Upper lobe of right lung (tissue), 1 donor: ENCODE measurements at regions not wholly inside any gene's neighbourhood (a gene's known extent, or its start where the extent isn't known, plus 50 kb on each side); places are given as distances from the start of the nearest gene placed in this dataset.
"Not testable (repeated sequence)": the region's sequence is repeated elsewhere in the genome, so short reads cannot be mapped to it uniquely, and the experiment has no call there.

Experiments
- ATAC-seq: fragments of 200-7000 bp; cut with Tn5 transposase; one replicate; pipeline ENCODE4 v1.9.1; 2020; ENCODE audit warnings: mild to moderate bottlenecking, moderate library complexity
- DNase-seq: peaks from one replicate; pipeline ENCODE4 v3.0.0-alpha.2; 2020
- H3K27ac ChIP-seq: fragments of 200-600 bp; one replicate; pipeline ENCODE4 v1.8.0; 2022
- H3K27me3 ChIP-seq: fragments of 200-600 bp; one replicate; pipeline ENCODE4 v1.8.0; 2022; ENCODE audit warnings: mild to moderate bottlenecking
- H3K36me3 ChIP-seq: fragments of 200-600 bp; one replicate; pipeline ENCODE4 v1.8.0; 2022
- H3K4me1 ChIP-seq: fragments of 200-600 bp; one replicate; pipeline ENCODE4 v1.8.0; 2022
- H3K4me3 ChIP-seq: fragments of 200-600 bp; one replicate; pipeline ENCODE4 v1.8.0; 2022; ENCODE audit warnings: mild to moderate bottlenecking
- H3K9me3 ChIP-seq: fragments of 200-600 bp; one replicate; pipeline ENCODE4 v1.8.0; 2022
- CTCF ChIP-seq: fragments of 200-600 bp; IDR thresholded peaks from one replicate; pipeline ENCODE4 v1.8.0; 2022; ENCODE audit warnings: antibody characterized with exemption
- intact Hi-C: fragments of 100-400 bp; cut with DNase I; formaldehyde crosslinking; loops from one replicate; pipeline ENCODE4 v1.11.0; 2022
- donor health status: DM: no; HTN: yes; CAD: no; lungs with severe emphysema.

- no peak overlapping the region for H3K27ac ChIP-seq
- H3K4me3 ChIP-seq, result no peak overlapping the region
These were observed 486.3 kb upstream of the MARCKS start for GRCh38 chr6:113370508-113371502.

GRCh38 chr6:113375466-113375865 is 481.7 kb upstream of the MARCKS start:
- H3K4me3 ChIP-seq, intact Hi-C loops, H3K36me3 ChIP-seq, H3K27me3 ChIP-seq, DNase-seq, H3K9me3 ChIP-seq, ATAC-seq, H3K4me1 ChIP-seq, H3K27ac ChIP-seq: not testable (repeated sequence)

More at GRCh38 chr6:113370508-113371502, 486.3 kb upstream of the MARCKS start:
- Histone ChIP-seq H3K36me3 (no peaks in the 10 kb centered on the region), H3K9me3 (no peaks in the 10 kb centered on the region), H3K27me3 (no peaks in the 10 kb centered on the region), H3K4me1 (no peaks in the 10 kb centered on the region)
- intact Hi-C loops, result no loop called here
- TF ChIP-seq CTCF, result no peak
- ATAC-seq, result no peak
- no peak for DNase-seq

GRCh38 chr6:113375950-113376846 is 480.9 kb upstream of the MARCKS start:
- DNase-seq (no peak), ATAC-seq (no peak)
- intact Hi-C loops, result no loop called here
- Histone ChIP-seq H3K9me3 (no peaks in the 10 kb centered on the region), H3K36me3 (no peaks in the 10 kb centered on the region), H3K4me1 (no peaks in the 10 kb centered on the region), H3K4me3 (no peak overlapping the region), H3K27ac (no peak overlapping the region), H3K27me3 (no peaks in the 10 kb centered on the region)
- no peak for TF ChIP-seq CTCF

GRCh38 chr6:113376847-113377165 is 480.3 kb upstream of the MARCKS start:
- Histone ChIP-seq H3K4me1 (peaks cover 1% of the 10 kb centered on the region), H3K36me3 (no peaks in the 10 kb centered on the region), H3K27ac (no peak overlapping the region), H3K27me3 (no peaks in the 10 kb centered on the region), H3K9me3 (no peaks in the 10 kb centered on the region), H3K4me3 (no peak overlapping the region)
- intact Hi-C loops, result no loop called here
- TF ChIP-seq CTCF, result no peak
- no peak for ATAC-seq
- DNase-seq, result no peak

GRCh38 chr6:113377362-113377942 is 479.7 kb upstream of the MARCKS start:
- no peak for TF ChIP-seq CTCF
- DNase-seq, result no peak
- no peaks in the 10 kb centered on the region for H3K36me3 ChIP-seq
- intact Hi-C loops, result no loop called here
- H3K9me3 ChIP-seq, result no peaks in the 10 kb centered on the region
- H3K4me3 ChIP-seq, result no peak overlapping the region
- H3K4me1 ChIP-seq, result peaks cover 4% of the 10 kb centered on the region
- H3K27ac ChIP-seq, result no peak overlapping the region
- ATAC-seq, result no peak
- no peaks in the 10 kb centered on the region for H3K27me3 ChIP-seq
